Thyroid gland (tissue), 4 donors: ENCODE measurements at regions not wholly inside any gene's neighbourhood (a gene's known extent, or its start where the extent isn't known, plus 50 kb on each side); places are given as distances from the start of the nearest gene placed in this dataset.

ENCODE experiments used
- DNase-seq, 2 donors: peaks; one replicate each; pipeline ENCODE4 v3.0.0-alpha.2; 2019
- H3K27ac ChIP-seq, 3 donors: fragments of 200-600 bp; sonication (generic); 1 replicate in 2 of 3; 2 replicates in 1 of 3; pipeline ENCODE4 v1.5.1; 2016 to 2019; ENCODE audit warnings: mild to moderate bottlenecking in 1 of 3, moderate library complexity in 1 of 3
- H3K27me3 ChIP-seq: fragments of 200-600 bp; sonication (generic); one replicate; pipeline ENCODE4 v1.5.1; 2019
- H3K36me3 ChIP-seq, 2 donors: fragments of 200-600 bp; sonication (generic); one replicate each; pipeline ENCODE4 v1.5.1; 2016 to 2019
- H3K4me1 ChIP-seq, 2 donors: fragments of 200-600 bp; sonication (generic); one replicate each; pipeline ENCODE4 v1.5.1; 2017 to 2019
- H3K4me3 ChIP-seq, 3 donors: fragments of 200-600 bp; sonication (generic); replicated peaks in 1 of 3; 1 replicate in 2 of 3; 2 replicates in 1 of 3; pipeline ENCODE4 v1.5.1; 2016; ENCODE audit warnings: mild to moderate bottlenecking in 1 of 3
- H3K9me3 ChIP-seq: fragments of 200-600 bp; sonication (generic); one replicate; pipeline ENCODE4 v1.5.1; 2017
- CTCF ChIP-seq, 6 experiments: fragments of 200-600 bp in 3 of 6; fragments of 450-650 bp in 3 of 6; sonication (generic) in 3 of 6; IDR thresholded peaks; one replicate each; pipeline ENCODE4 v1.5.1; 2016 to 2019; ENCODE audit warnings: antibody characterized with exemption in 6 of 6, mild to moderate bottlenecking in 2 of 6, inconsistent platforms in 1 of 6, moderate library complexity in 1 of 6
- POLR2A ChIP-seq, 2 donors: fragments of 450-650 bp; IDR thresholded peaks; one replicate each; pipeline ENCODE4 v1.6.1; 2017; ENCODE audit warnings: antibody characterized with exemption in 2 of 2, mild to moderate bottlenecking in 2 of 2, moderate library complexity in 1 of 2
- WGBS, 2 donors: methylation state at CpG; one replicate each; pipeline ENCODE4 v1.1.5; 2017; 5-methylcytosine and 5-hydroxymethylcytosine counted together
- intact Hi-C: fragments of 100-400 bp; cut with DNase I; formaldehyde crosslinking; loops from one replicate; pipeline ENCODE4 v1.15.1; 2023

GRCh38 chr2:200221055-200221955 lies 85.2 kb upstream of the SPATS2L start:
- no peaks in the 10 kb centered on the region for H3K9me3 ChIP-seq
- H3K27ac ChIP-seq, result no peak overlapping the region
- H3K36me3 ChIP-seq, result no peaks in the 10 kb centered on the region
- intact Hi-C loops, result no loop called here
- H3K4me3 ChIP-seq, result no peak overlapping the region
- TF ChIP-seq CTCF (IDR thresholded peaks at IDR 0.05) (no peak), POLR2A (IDR thresholded peaks at IDR 0.05) (no peak)
- no peaks in the 10 kb centered on the region for H3K27me3 ChIP-seq
- peaks cover 0 to 4% of the 10 kb centered on the region in 2 donors for H3K4me1 ChIP-seq
- 86 to 92% methylated on average over 4 of the region's 4 CpGs for WGBS, 2 donors
- no peak for DNase-seq

GRCh38 chr2:200222791-200223190 lies 83.7 kb upstream of the SPATS2L start:
- Histone ChIP-seq H3K27ac (no peak overlapping the region), H3K4me1 (peaks cover 0 to 12% of the 10 kb centered on the region in 2 donors), H3K4me3 (no peak overlapping the region), H3K9me3 (no peaks in the 10 kb centered on the region), H3K27me3 (no peaks in the 10 kb centered on the region), H3K36me3 (no peaks in the 10 kb centered on the region)
- TF ChIP-seq POLR2A (IDR thresholded peaks at IDR 0.05), result no peak
- intact Hi-C loops, result no loop called here
- WGBS, 2 donors, result 45 to 72% methylated on average over 7 of the region's 7 CpGs
- peak; percentile 25 to 75 for DNase-seq

- intact Hi-C loops, result no loop called here
- DNase-seq, result no peak
- no peak overlapping the region for H3K4me3 ChIP-seq
- 56 to 83% methylated on average over 3 of the region's 3 CpGs for WGBS, 2 donors
- TF ChIP-seq POLR2A (IDR thresholded peaks at IDR 0.05) (no peak), CTCF (IDR thresholded peaks at IDR 0.05) (no peak)
- H3K4me1 ChIP-seq, result peaks cover 0 to 12% of the 10 kb centered on the region in 2 donors
- no peaks in the 10 kb centered on the region for H3K36me3 ChIP-seq
- H3K27ac ChIP-seq, result no peak overlapping the region
- no peaks in the 10 kb centered on the region for H3K9me3 ChIP-seq
- no peaks in the 10 kb centered on the region for H3K27me3 ChIP-seq
Observed at GRCh38 chr2:200223205-200223784, 83.2 kb upstream of the SPATS2L start.

- no peak overlapping the region for H3K4me3 ChIP-seq
- H3K36me3 ChIP-seq, result no peaks in the 10 kb centered on the region
- H3K4me1 ChIP-seq, result peaks cover 0 to 12% of the 10 kb centered on the region in 2 donors
- intact Hi-C loops, result no loop called here
- DNase-seq, result no peak
- H3K27ac ChIP-seq, result no peak overlapping the region
- TF ChIP-seq POLR2A (IDR thresholded peaks at IDR 0.05), result no peak
- WGBS, 2 donors, result 68 to 85% methylated on average over 5 of the region's 5 CpGs
- H3K27me3 ChIP-seq, result no peaks in the 10 kb centered on the region
- H3K9me3 ChIP-seq, result no peaks in the 10 kb centered on the region
Observed at GRCh38 chr2:200225951-200226350, 80.5 kb upstream of the SPATS2L start.

- Histone ChIP-seq H3K36me3 (no peaks in the 10 kb centered on the region), H3K4me1 (peaks cover 0 to 12% of the 10 kb centered on the region in 2 donors), H3K27me3 (no peaks in the 10 kb centered on the region), H3K4me3 (no peak overlapping the region), H3K27ac (no peak overlapping the region), H3K9me3 (no peaks in the 10 kb centered on the region)
- intact Hi-C loops, result no loop called here
- TF ChIP-seq CTCF (IDR thresholded peaks at IDR 0.05) (no peak), POLR2A (IDR thresholded peaks at IDR 0.05) (no peak)
- DNase-seq, result peak in 1 of 2 donors; percentile 42
- 46 to 56% methylated on average over 6 of the region's 6 CpGs for WGBS, 2 donors
Observed at GRCh38 chr2:200226451-200227426, 79.8 kb upstream of the SPATS2L start.
